HG03103 (cell line): ENCODE measurements at regions not wholly inside any gene's neighbourhood (a gene's known extent, or its start where the extent isn't known, plus 50 kb on each side); places are given as distances from the start of the nearest gene placed in this dataset.

Experiments used
- ATAC-seq: cut with Tn5 transposase; IDR thresholded peaks from one replicate; pipeline ENCODE4 v1.9.1; 2021; ENCODE audit warnings: low read depth; ENCODE audit not compliant: unreplicated experiment

DNA sequence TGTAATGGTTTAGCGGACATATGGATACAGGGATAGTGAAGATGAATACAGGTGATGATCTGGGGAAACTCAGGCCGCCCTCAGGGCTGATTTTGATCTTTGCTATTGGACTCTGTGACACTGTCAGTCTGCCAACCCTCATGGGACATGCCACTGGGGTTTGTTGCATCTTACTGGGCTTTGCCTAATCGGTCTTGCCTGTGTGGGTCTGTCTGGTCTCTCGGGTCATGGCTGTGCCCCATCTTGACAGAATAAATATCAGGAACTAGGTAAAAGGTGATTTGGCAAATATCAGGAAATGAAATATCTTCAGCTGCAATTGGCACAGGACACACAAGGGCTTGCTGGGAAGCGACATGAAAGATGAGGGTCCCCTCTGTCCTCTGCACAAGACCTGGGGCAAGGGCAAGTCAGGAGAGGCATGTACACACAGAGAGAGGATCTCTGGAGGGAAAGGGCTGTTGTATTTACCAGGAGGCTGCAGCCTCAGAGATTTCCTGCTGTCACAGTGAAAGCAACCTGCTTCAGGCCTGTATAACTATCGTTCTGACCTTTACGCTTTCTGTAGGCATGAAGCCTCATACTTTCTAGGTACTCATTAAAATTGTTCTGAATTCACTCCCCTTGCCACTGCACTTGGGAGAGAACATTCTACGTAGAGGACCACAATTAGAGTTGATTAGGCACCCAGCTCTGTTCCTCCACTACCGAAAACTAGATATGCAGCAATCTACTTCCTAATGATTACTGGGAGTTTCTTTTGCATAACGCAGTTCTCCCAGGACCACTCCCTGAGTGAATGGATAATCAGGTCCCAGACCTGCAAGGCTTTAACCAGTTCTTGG, 52.0 kb upstream of the GADD45A start:
- no peak for ATAC-seq

- ATAC-seq, result no peak
Observed at GRCh38 chr1:67634396-67634935, 50.5 kb upstream of the GADD45A start.

DNA sequence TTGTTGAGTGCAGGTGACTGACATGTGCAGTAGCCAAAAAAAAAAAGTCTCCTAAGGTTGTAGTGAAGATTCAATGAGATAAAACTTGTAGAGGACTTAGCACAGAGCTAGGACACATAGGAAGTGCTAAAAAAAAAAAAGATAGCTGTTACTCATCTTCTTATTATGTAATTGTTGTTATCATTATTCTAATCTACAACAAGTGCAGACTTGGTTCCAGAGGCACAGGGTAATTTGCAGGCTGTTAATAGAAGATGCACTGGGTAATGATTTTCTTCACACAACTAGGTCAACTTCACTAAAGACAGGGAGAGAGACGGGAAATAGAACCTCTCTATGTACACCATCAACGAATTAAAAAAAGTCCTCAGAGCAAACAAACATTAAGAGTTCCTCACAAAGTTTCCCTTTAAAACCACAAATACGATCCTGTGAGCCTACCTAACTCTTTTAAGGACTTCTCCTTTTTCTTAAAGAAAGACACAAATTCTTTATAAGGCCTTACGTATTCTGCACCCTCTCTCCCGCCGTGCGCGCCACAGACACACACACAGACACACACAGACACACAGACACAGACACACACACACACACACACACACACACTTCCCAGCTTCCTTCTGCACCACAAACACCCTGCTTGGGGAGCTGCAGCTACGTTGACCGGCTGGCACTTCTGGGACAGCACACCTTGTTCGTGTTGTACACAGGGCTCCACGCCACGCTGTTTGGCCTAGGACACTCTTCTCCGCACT, 49.8 kb upstream of the GADD45A start:
- ATAC-seq, result no peak
